ENCODE measurements at regions not wholly inside any gene's neighbourhood (a gene's known extent, or its start where the extent isn't known, plus 50 kb on each side); places are given as distances from the start of the nearest gene placed in this dataset.

DNA sequence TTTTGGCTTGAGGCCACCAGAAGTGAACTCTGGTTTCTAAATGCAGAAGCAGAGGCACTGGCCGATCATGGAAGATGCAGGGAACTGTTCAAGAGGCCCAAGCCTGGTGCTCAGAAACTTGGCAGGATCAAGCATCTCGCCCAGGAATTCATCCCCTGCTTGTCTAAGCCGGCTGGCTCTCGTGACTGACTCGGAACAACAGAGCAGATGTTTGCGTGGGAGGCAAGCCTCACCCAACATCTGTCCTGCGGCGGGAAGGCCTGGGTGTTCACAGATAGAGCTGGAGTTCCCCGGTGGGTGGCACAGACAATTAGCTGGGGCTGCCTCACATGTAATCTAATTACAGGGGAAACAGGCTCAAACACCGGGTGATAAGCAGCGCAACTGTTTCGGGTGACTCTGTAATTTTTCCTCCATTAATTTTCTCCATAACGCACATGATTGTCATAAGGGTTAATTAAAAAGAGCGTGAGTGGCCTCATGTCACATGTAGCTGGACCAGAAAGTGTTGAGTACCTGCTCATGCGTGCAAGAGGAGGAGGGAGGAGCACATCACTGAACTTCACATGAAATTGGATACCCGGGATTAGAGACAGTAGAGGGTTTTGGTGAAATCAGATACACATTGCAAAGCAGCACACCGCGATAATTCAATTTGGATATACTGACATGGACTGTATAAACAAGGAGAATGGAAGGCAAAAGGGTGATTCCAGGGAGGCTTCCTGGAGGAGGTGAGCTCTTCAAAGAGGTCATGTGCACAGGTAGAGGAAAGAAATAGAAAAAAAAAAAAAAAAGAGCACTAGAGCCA, 180.0 kb downstream of the ETS2 start:
- no peak for TF ChIP-seq CTCF (IDR thresholded peaks at IDR 0.05; ENCODE audit: control extremely low read depth, extremely low read depth)
- ATAC-seq (ENCODE audit: insufficient read depth, low FRiP score) (peak; percentile 49), DNase-seq (peak; percentile 89 to 93 (median 92))
- Histone ChIP-seq H3K27ac (ENCODE audit: low read depth in 1 of 2, low read length in 1 of 2) (peak overlapping the region in 1 of 2 donors; percentile 61), H3K9me3 (ENCODE audit: control insufficient read depth in 4 of 4, insufficient read depth in 3 of 4, low read length in 3 of 4) (no peaks in the 10 kb centered on the region), H3K9ac (ENCODE audit: insufficient read depth in 1 of 2, low read length in 2 of 2) (no peak overlapping the region), H3K27me3 (ENCODE audit: control insufficient read depth in 3 of 3, insufficient read depth in 3 of 3, low read length in 2 of 3) (no peaks in the 10 kb centered on the region), H3K4me1 (ENCODE audit: control insufficient read depth in 5 of 5, insufficient read depth in 5 of 5, low read length in 5 of 5) (peaks cover 25 to 62% (median 56%) of the 10 kb centered on the region in 5 donors), H3K4me3 (no peak overlapping the region), H3K36me3 (ENCODE audit: control insufficient read depth in 4 of 4, insufficient read depth in 4 of 4, low read length in 4 of 4) (no peaks in the 10 kb centered on the region)
- 20 to 26% methylated on average over 18 of the region's 18 CpGs for whole genome bisulfite sequencing, 2 donors

GRCh38 chr21:38984982-38985567, 179.3 kb downstream of the ETS2 start:
- Histone ChIP-seq H3K9ac (ENCODE audit: insufficient read depth in 1 of 2, low read length in 2 of 2) (no peak overlapping the region), H3K9me3 (ENCODE audit: control insufficient read depth in 4 of 4, insufficient read depth in 3 of 4, low read length in 3 of 4) (no peaks in the 10 kb centered on the region), H3K36me3 (ENCODE audit: control insufficient read depth in 4 of 4, insufficient read depth in 4 of 4, low read length in 4 of 4) (no peaks in the 10 kb centered on the region), H3K27ac (ENCODE audit: low read depth in 1 of 2, low read length in 1 of 2) (peak overlapping the region; percentile 38 to 61), H3K27me3 (ENCODE audit: control insufficient read depth in 3 of 3, insufficient read depth in 3 of 3, low read length in 2 of 3) (no peaks in the 10 kb centered on the region), H3K4me3 (no peak overlapping the region), H3K4me1 (ENCODE audit: control insufficient read depth in 5 of 5, insufficient read depth in 5 of 5, low read length in 5 of 5) (peaks cover 22 to 55% (median 49%) of the 10 kb centered on the region in 5 donors)
- ATAC-seq (ENCODE audit: insufficient read depth, low FRiP score) = peak; percentile 43
- WGBS, 2 donors = 9 to 31% methylated on average over 11 of the region's 11 CpGs
- TF ChIP-seq CTCF (IDR thresholded peaks at IDR 0.05; ENCODE audit: control extremely low read depth, extremely low read depth) = no peak
- DNase-seq = peak; percentile 33 to 67 (median 64)

- no peak for ATAC-seq (ENCODE audit: insufficient read depth, low FRiP score)
- WGBS, 2 donors = 30 to 63% methylated on average over 4 of the region's 4 CpGs
- Histone ChIP-seq H3K9ac (ENCODE audit: insufficient read depth in 1 of 2, low read length in 2 of 2) (no peak overlapping the region), H3K36me3 (ENCODE audit: control insufficient read depth in 4 of 4, insufficient read depth in 4 of 4, low read length in 4 of 4) (no peaks in the 10 kb centered on the region), H3K4me1 (ENCODE audit: control insufficient read depth in 5 of 5, insufficient read depth in 5 of 5, low read length in 5 of 5) (peaks cover 19 to 50% (median 45%) of the 10 kb centered on the region in 5 donors), H3K9me3 (ENCODE audit: control insufficient read depth in 4 of 4, insufficient read depth in 3 of 4, low read length in 3 of 4) (no peaks in the 10 kb centered on the region), H3K27me3 (ENCODE audit: control insufficient read depth in 3 of 3, insufficient read depth in 3 of 3, low read length in 2 of 3) (no peaks in the 10 kb centered on the region), H3K27ac (ENCODE audit: low read depth in 1 of 2, low read length in 1 of 2) (peak overlapping the region; percentile 17 to 38), H3K4me3 (no peak overlapping the region)
- no peak for DNase-seq
- TF ChIP-seq CTCF (IDR thresholded peaks at IDR 0.05; ENCODE audit: control extremely low read depth, extremely low read depth) = no peak
Measured at GRCh38 chr21:38984568-38984967, 178.8 kb downstream of the ETS2 start.

Data from lung (tissue), 11 donors.